ENCODE measurements at regions not wholly inside any gene's neighbourhood (a gene's known extent, or its start where the extent isn't known, plus 50 kb on each side); places are given as distances from the start of the nearest gene placed in this dataset.

DNA sequence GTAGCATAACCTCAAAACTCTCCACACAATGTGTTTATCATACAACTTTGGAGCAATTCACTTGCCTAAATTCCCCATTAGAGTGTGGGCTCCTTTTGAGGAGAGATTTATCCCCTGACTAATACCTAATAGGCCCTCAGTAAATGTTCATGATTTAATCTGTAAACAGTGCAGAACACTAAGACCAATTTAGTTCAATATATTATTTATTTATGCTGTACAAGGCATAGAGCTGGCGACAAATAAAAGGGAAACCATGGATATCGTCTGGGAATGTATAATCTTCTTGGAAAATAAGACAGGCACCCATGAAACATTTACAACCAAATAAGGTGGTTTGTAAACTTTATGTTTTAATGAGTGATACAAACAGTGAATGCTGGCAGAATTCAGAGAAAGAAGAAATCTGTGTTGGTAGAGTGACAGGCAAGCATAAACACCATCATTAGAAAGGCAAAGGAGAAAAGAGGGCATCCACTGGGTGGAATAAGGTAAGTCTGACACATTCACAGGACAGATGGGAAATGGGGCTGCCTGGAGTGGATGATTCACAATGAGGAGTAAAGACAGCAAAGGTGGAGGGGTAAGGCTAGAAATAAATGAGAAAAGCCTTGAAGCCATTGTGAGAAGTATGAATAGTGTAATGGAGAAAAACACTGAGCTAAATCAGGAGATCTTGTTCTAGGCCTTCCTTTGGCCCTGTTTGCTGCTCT is 106.1 kb upstream of the MIR17HG start:
- no peak for TF ChIP-seq GTF2I (CRISPR knock-in tag; conservative IDR thresholded peaks at IDR 0.05)
- no peak for TF ChIP-seq ZNF317 (CRISPR knock-in tag; IDR thresholded peaks at IDR 0.05; ENCODE audit: borderline replicate concordance, low read depth)
- no peak for TF ChIP-seq ZNF416 (CRISPR knock-in tag; IDR thresholded peaks at IDR 0.05)
